ENCODE measurements at regions not wholly inside any gene's neighbourhood (a gene's known extent, or its start where the extent isn't known, plus 50 kb on each side); places are given as distances from the start of the nearest gene placed in this dataset.

- ChIA-PET CTCF (interaction anchor here (1.5 to 1.6 kb wide), 2 partner anchors 35 to 59 kb away, joined by 3 read pairs; no protein-coding TSS in a partner anchor), POLR2A (no interaction called here)
- Mint-ChIP-seq H3K4me3 (no peak overlapping the region), H3K9me3 (no peaks in the 10 kb centered on the region), H3K27ac (no peak overlapping the region), H3K27me3 (ENCODE audit: low read depth) (no peaks in the 10 kb centered on the region), H3K4me1 (peaks cover 7% of the 10 kb centered on the region), H3K36me3 (no peaks in the 10 kb centered on the region)
- no peak for TF ChIP-seq ZNF281 (CRISPR knock-in tag; IDR thresholded peaks at IDR 0.05)
- TF ChIP-seq ZNF512 (CRISPR knock-in tag; IDR thresholded peaks at IDR 0.05; ENCODE audit: borderline replicate concordance) = no peak
- TF ChIP-seq, protein P1, sequence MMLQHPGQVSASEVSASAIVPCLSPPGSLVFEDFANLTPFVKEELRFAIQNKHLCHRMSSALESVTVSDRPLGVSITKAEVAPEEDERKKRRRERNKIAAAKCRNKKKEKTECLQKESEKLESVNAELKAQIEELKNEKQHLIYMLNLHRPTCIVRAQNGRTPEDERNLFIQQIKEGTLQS (CRISPR knock-in tag; conservative IDR thresholded peaks at IDR 0.05) = no peak
- no peak for TF ChIP-seq FOXP4 (CRISPR knock-in tag; IDR thresholded peaks at IDR 0.05)
- no peak for TF ChIP-seq IRF2 (CRISPR knock-in tag; IDR thresholded peaks at IDR 0.05; ENCODE audit: borderline replicate concordance, low read depth)
- no peak for TF ChIP-seq NR2C2 (CRISPR knock-in tag; IDR thresholded peaks at IDR 0.05)
- no peak for TF ChIP-seq NR1H2 (CRISPR knock-in tag; IDR thresholded peaks at IDR 0.05)
- TF ChIP-seq CDX4 (CRISPR knock-in tag; IDR thresholded peaks at IDR 0.05; ENCODE audit: borderline replicate concordance) = no peak
- no peak for TF ChIP-seq SOX15 (CRISPR knock-in tag; IDR thresholded peaks at IDR 0.05)
- TF ChIP-seq NFYB (CRISPR knock-in tag; conservative IDR thresholded peaks at IDR 0.05; ENCODE audit: low read depth) = no peak
- no peak for TF ChIP-seq ZNF416 (CRISPR knock-in tag; IDR thresholded peaks at IDR 0.05)
- ATAC-seq = no peak
- DNase-seq (ENCODE audit: low spot score) = no peak
Observed at GRCh38 chr20:50341050-50341449, 150.4 kb downstream of the CEBPB start.

- DNase-seq (ENCODE audit: low spot score) (no peak), ATAC-seq (no peak)
- Mint-ChIP-seq H3K9me3 (no peaks in the 10 kb centered on the region), H3K27me3 (ENCODE audit: low read depth) (no peaks in the 10 kb centered on the region), H3K27ac (no peak overlapping the region), H3K4me3 (no peak overlapping the region), H3K4me1 (peaks cover 7% of the 10 kb centered on the region), H3K36me3 (no peaks in the 10 kb centered on the region)
- ChIA-PET CTCF (interaction anchor here (1.5 kb wide), 1 partner anchor 60 kb away, joined by 3 read pairs; no protein-coding TSS in a partner anchor), POLR2A (no interaction called here)
- no peak for TF ChIP-seq CREM (CRISPR knock-in tag; IDR thresholded peaks at IDR 0.05)
- no peak for TF ChIP-seq ELF4 (CRISPR knock-in tag; IDR thresholded peaks at IDR 0.05; ENCODE audit: low read depth)
- no peak for TF ChIP-seq ATF6 (CRISPR knock-in tag; IDR thresholded peaks at IDR 0.05)
- TF ChIP-seq, protein P2, sequence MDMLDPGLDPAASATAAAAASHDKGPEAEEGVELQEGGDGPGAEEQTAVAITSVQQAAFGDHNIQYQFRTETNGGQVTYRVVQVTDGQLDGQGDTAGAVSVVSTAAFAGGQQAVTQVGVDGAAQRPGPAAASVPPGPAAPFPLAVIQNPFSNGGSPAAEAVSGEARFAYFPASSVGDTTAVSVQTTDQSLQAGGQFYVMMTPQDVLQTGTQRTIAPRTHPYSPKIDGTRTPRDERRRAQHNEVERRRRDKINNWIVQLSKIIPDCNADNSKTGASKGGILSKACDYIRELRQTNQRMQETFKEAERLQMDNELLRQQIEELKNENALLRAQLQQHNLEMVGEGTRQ (CRISPR knock-in tag; IDR thresholded peaks at IDR 0.05) = no peak
- TF ChIP-seq E2F4 (CRISPR knock-in tag; IDR thresholded peaks at IDR 0.05; ENCODE audit: borderline replicate concordance, low read depth) = no peak
Observed at GRCh38 chr20:50341880-50342637, 151.4 kb downstream of the CEBPB start.

Data from WTC11 (cell line).